Right cardiac atrium (tissue), 5 donors: ENCODE measurements at regions not wholly inside any gene's neighbourhood (a gene's known extent, or its start where the extent isn't known, plus 50 kb on each side); places are given as distances from the start of the nearest gene placed in this dataset.

Experiments used
- ATAC-seq, 2 donors: fragments of 200-7000 bp; cut with Tn5 transposase; one replicate each; pipeline versions ENCODE4 v1.8.0 to v1.9.1; 2020; ENCODE audit warnings: moderate library complexity in 2 of 2, mild to moderate bottlenecking in 1 of 2
- DNase-seq, 3 donors: peaks; one replicate each; pipeline ENCODE4 v3.0.0-alpha.2; 2020
- H3K27ac ChIP-seq: one replicate; pipeline ENCODE4 v1.5.1; 2013; ENCODE audit warnings: mild to moderate bottlenecking, low read length, control low read depth, moderate library complexity
- H3K27me3 ChIP-seq: one replicate; pipeline ENCODE4 v1.6.1; 2013; ENCODE audit not compliant: control insufficient read depth, insufficient read depth
- H3K4me1 ChIP-seq: one replicate; pipeline ENCODE4 v1.6.1; 2013; ENCODE audit warnings: low read length; ENCODE audit not compliant: control insufficient read depth, insufficient read depth
- H3K4me3 ChIP-seq: one replicate; pipeline ENCODE4 v1.5.1; 2013; ENCODE audit warnings: low read length, control low read depth
- H3K9me3 ChIP-seq: one replicate; pipeline ENCODE4 v1.6.1; 2013; ENCODE audit warnings: low read length; ENCODE audit not compliant: control insufficient read depth
- WGBS: extraction: QIAGEN DNeasy Blood & Tissue Kit; methylation state at CpG from one replicate; pipeline ENCODE4 v1.1.7; 2013; 5-methylcytosine and 5-hydroxymethylcytosine counted together
- intact Hi-C, 4 donors: fragments of 100-400 bp; cut with DNase I; formaldehyde crosslinking; loops; one replicate each; pipeline versions ENCODE4 v1.11.0 to v1.14.0; 2022 to 2023
- donor health status: healthy with polysubstance abuse.
- donor health status: DM: no; HTN: yes; CAD: no.
- donor health status: DM: no; HTN: no; CAD: no.
- donor health status: DM: no; HTN: yes; CAD: no; lungs with severe emphysema.
- donor health status: DM: yes; HTN: yes; CAD: no.

DNA sequence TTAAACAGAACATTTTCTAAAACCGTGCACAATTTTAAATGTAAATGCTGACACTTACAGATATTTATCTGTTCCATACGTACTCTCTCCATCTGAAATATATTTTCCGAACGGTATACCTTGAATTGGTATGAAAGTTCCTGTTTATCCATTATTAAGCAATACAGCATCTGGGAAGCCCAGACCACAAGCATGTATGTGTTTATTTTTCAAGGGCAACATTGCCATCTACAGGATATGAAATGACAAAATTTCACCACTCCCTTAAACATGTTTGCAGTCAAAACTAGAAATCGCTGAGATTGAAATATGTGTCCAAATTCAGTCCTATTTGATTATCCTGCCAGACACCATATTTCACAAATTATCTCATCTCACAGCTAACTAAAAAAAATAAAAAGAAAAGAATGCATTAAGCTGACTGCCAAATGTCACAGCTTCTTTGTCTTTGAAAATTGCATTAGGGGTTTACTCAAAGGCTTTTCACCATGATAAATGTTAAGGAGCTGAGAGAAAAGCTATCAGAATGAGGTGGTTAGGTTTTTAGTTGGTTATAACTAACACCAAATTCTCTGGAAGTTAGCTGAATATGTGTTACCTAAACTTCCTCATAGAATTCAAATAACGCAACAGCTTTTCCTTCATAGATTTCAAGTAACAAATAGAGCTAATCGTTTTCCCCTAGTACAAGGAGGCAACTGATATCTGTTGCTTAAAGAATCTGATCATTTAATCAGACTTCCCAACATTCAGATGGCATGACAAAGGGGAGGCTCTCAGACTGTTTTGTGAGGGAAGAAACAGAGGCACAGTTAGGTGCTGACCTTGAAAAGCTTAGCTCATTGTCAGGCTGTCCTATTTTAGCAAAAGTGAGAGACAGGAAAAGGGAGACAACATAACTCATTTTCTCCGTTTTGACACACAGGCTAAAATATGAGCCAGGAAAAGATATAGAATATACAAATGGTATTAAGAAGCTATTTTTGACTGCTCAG, 533.1 kb downstream of the TBL1XR1 start:
- H3K27ac ChIP-seq: no peak overlapping the region
- intact Hi-C loops: no loop called here
- WGBS: 16% methylated on average over 8 of the region's 8 CpGs
- H3K4me3 ChIP-seq: no peak overlapping the region
- no peaks in the 10 kb centered on the region for H3K27me3 ChIP-seq
- ATAC-seq (peak; percentile 39 to 74), DNase-seq (no peak)
- H3K4me1 ChIP-seq: no peaks in the 10 kb centered on the region
- no peaks in the 10 kb centered on the region for H3K9me3 ChIP-seq

DNA sequence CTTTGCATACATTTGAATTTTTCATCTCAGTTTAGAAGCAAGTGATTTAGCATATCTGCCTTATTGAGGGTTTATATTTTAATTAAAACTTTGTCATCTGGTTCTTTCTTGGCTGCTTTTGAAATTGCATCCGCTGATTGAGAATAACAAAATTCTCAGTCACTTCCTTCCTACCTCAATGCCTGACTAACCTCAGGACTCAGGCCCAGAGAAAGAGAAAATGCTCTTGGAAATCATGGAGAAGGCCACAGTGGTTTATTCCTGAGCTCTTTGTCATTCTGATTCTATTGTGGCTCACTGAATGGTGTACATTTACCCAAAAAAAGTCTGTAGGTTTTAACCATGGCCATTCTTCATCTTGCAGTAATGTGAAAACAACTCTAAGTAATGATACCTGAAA, 533.9 kb downstream of the TBL1XR1 start:
- intact Hi-C loops: no loop called here
- Histone ChIP-seq H3K4me3 (no peak overlapping the region), H3K27me3 (no peaks in the 10 kb centered on the region), H3K9me3 (no peaks in the 10 kb centered on the region), H3K27ac (no peak overlapping the region), H3K4me1 (no peaks in the 10 kb centered on the region)
- ATAC-seq (no peak), DNase-seq (no peak)
- 58% methylated on average over 1 of the region's 1 CpG for WGBS

DNA sequence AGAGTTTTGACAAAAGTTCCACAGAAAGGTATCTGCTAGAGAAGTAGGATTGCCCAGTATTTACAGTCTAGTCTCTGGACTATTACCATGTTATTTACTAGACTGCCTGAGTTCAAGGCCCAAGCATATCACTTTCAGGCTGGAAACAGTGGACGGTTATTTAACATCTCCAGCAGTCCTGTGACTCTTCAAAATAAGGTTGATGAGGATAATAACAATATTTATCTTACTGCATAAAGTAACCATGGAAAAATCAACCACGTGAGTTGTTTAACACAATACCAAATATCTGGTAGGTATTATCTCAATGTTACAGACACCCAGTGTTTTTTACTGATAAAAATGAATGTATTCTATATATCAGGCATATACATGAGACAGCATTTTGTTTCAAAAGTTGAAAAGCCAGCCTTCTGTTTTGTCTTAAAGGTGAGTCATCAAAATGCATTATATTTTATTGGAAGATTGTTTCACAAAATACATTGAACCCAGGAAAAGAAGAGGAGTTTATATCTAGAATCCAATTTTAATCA, 535.8 kb downstream of the TBL1XR1 start:
- H3K27me3 ChIP-seq: no peaks in the 10 kb centered on the region
- H3K4me3 ChIP-seq: no peak overlapping the region
- no peaks in the 10 kb centered on the region for H3K9me3 ChIP-seq
- intact Hi-C loops: no loop called here
- no peak overlapping the region for H3K27ac ChIP-seq
- 91% methylated on average over 2 of the region's 2 CpGs for WGBS
- DNase-seq: no peak
- no peaks in the 10 kb centered on the region for H3K4me1 ChIP-seq
- ATAC-seq: no peak

DNA sequence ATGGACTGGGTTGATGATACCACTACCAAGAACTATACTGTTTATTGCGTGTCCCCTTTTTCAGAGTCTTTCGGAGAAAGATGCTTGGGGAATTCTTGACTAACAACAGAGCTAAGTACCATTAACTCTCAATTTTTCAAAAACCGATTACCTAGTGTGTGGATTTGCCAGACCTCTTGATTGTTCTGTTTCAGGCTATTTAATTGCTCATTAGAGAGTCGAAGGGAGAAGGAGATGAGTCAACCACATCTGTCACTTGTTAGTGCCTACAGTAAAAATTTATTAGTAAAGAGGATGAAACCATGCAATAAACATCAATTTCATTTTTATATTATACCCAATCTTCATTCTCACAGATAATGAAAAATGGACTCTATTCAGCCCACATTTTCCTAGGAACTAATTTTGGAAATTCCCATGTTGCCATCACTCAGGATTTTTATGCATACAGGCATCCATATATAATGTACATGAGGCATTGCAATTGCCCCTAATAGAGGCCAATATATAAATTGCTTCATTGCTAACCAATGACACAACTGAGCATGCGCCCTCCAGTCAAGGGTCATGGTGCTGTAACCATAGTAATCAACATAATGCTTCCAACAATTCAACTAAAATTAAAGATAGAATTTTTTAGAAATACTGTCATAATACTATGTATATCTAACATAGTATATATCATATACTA, 541.7 kb downstream of the TBL1XR1 start:
- no peaks in the 10 kb centered on the region for H3K4me1 ChIP-seq
- 73% methylated on average over 5 of the region's 5 CpGs for WGBS
- H3K9me3 ChIP-seq: no peaks in the 10 kb centered on the region
- no peaks in the 10 kb centered on the region for H3K27me3 ChIP-seq
- DNase-seq (no peak), ATAC-seq (no peak)
- H3K27ac ChIP-seq: no peak overlapping the region
- no peak overlapping the region for H3K4me3 ChIP-seq
- intact Hi-C loops: no loop called here

DNA sequence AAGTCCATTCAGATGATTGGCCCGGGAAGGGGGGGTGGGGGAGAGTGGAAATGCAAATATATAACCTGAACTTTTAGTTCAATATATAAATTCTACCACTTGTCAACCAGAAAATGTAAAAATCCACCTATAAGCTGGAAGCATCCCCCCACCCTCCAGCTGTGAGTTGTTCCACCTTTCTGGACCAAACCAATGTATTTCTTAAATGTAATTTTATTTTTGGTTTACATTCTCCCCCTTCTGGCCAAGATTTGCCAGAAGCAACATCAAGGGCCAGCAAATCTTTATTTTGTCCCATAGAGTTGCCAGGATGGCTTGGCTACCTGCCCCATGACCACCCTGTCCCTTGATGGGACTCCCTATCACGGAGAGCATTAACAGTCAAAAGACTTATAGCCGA, 545.7 kb downstream of the TBL1XR1 start:
- intact Hi-C loops: no loop called here

DNA sequence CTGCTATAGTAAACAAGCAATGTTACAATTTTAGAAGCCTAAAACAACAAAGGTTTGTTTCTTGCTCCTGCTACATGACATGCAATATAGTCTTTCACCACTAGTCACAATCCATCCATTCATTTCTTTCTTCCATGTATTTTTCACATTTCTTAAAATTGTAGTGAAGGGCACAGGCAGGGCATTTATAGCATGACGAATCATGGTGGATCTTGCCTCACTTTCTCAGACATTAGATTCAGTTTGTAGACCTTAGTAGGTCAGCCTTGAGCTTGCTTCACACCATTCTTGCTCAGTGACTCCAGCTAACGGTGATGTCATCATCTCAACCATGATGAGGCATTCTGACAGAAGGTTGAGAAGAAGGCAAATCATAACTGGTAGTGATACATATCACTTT, 546.8 kb downstream of the TBL1XR1 start:
- no peak overlapping the region for H3K4me3 ChIP-seq
- no peak overlapping the region for H3K27ac ChIP-seq
- intact Hi-C loops: no loop called here
- DNase-seq (no peak), ATAC-seq (no peak)
- H3K4me1 ChIP-seq: no peaks in the 10 kb centered on the region
- 49% methylated on average over 2 of the region's 2 CpGs for WGBS
- H3K9me3 ChIP-seq: no peaks in the 10 kb centered on the region
- H3K27me3 ChIP-seq: no peaks in the 10 kb centered on the region

More for the DNA sequence above, 545.7 kb downstream of the TBL1XR1 start:
- H3K4me3 ChIP-seq: no peak overlapping the region
- H3K4me1 ChIP-seq: no peaks in the 10 kb centered on the region
- WGBS: 88% methylated on average over 3 of the region's 3 CpGs
- no peaks in the 10 kb centered on the region for H3K27me3 ChIP-seq
- H3K27ac ChIP-seq: no peak overlapping the region
- ATAC-seq (no peak), DNase-seq (no peak)
- no peaks in the 10 kb centered on the region for H3K9me3 ChIP-seq

DNA sequence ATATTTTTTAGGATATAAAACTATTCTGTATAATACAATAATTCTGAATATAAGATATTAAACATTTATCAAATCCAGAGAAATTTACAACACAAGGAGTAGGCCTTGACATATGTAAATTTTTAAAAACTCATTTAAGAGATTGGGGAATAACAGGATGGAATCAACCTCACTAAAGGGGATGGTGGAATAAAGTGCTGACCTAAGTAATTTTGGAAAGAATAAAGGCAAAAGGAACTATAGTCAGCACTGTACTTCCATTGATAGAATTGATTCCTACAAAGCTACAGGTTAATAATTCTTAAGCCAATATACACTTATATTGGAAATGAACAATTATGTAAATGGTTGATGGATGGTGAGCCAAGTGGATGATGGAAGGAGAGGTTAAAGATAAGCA, 549.3 kb downstream of the TBL1XR1 start:
- no peak for ATAC-seq

DNA sequence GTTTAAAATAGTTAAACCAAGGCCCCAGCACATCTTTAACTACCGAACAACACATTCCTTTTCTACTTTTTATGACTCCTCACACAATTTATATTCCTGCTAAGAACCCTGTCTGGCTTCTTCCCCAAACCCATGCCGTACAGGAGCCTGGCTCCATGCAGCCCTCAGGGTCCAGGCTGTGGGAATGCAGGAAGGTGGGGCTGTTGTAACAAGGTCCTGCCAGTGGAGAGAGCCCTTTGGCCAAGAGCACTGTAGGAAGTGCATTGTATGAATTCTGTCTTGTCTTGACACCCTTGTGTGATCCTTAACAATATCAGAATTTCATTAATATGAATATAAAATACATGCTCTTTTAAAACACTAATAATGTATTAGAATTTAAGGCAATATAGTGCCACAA, 563.8 kb downstream of the TBL1XR1 start:
- intact Hi-C loops: no loop called here
- WGBS: 44% methylated on average over 2 of the region's 2 CpGs
- H3K4me3 ChIP-seq: no peak overlapping the region
- H3K9me3 ChIP-seq: no peaks in the 10 kb centered on the region
- no peaks in the 10 kb centered on the region for H3K27me3 ChIP-seq
- ATAC-seq (no peak), DNase-seq (no peak)
- H3K4me1 ChIP-seq: no peaks in the 10 kb centered on the region
- H3K27ac ChIP-seq: no peak overlapping the region

More for the DNA sequence above, 549.3 kb downstream of the TBL1XR1 start:
- H3K4me3 ChIP-seq: no peak overlapping the region
- no peak overlapping the region for H3K27ac ChIP-seq
- H3K4me1 ChIP-seq: no peaks in the 10 kb centered on the region
- intact Hi-C loops: no loop called here
- H3K9me3 ChIP-seq: no peaks in the 10 kb centered on the region
- H3K27me3 ChIP-seq: no peaks in the 10 kb centered on the region
- DNase-seq: no peak

DNA sequence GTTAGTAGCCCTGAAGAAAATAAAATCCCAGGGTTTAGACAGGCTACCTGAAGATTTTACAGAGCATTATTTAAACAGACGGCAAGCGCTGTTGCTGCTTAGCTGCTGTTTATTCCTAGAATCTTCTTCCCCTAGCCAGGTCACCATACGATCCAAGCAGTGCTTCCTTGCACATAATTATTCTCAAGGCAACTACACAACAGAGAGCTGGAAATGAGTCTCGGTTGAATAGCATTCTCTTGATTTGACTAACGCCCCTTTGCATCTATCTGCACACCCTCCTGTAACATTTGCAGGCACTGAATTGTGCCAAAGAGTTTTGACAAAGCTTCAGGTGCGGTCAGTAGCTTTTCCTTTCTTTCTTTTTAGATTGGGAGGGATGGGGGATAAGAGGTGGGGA, 564.4 kb downstream of the TBL1XR1 start:
- Histone ChIP-seq H3K9me3 (no peaks in the 10 kb centered on the region), H3K27ac (no peak overlapping the region), H3K27me3 (no peaks in the 10 kb centered on the region), H3K4me1 (no peaks in the 10 kb centered on the region), H3K4me3 (no peak overlapping the region)
- no peak for ATAC-seq
- intact Hi-C loops: no loop called here
- 80% methylated on average over 6 of the region's 6 CpGs for WGBS
- no peak for DNase-seq

DNA sequence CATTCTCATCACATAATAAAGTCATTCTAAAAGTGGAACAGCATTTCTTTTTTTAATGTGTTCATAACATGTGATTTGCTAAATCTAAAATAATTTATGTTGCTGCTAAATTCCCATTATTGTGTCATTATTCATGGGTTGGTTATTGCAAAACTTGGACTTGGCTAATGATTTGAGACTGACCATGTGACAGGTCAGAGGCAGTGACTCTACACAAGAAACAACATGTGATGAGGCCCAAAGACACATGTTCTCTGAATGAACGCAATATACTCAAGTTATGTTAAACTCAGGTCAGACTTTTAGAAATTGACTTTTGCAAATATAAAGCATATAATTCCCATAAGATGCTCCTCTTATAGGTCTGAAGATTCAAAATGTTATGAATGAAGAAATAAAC, 566.1 kb downstream of the TBL1XR1 start:
- no peak for ATAC-seq
- 96% methylated on average over 1 of the region's 1 CpG for WGBS
- H3K4me3 ChIP-seq: no peak overlapping the region
- H3K4me1 ChIP-seq: no peaks in the 10 kb centered on the region
- H3K27me3 ChIP-seq: no peaks in the 10 kb centered on the region
- no peak for DNase-seq
- no peak overlapping the region for H3K27ac ChIP-seq
- intact Hi-C loops: no loop called here
- no peaks in the 10 kb centered on the region for H3K9me3 ChIP-seq

DNA sequence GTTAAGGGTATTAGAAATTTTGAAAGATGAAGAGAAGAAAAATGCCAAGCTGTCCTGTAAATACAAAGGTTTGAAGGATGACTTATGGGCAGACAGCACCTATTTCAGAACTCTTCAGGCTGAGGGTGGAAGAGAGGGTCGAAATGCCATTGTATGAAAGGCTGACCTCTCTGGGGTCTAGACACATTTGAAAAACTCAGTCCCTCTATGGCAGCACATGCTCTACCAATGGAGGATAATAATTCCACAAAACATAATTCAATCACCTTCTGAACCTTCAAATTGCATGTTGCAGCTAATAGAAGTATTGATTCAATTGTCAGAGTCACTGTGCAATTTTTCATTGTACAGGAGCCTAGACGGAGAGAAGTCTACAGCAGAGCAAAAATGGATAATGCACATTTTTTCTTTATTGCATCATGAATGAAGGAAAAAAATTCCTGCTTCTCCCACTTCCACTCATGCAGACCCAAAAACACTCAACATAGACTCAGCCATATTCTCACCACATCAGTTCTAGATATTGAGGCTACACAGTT, 569.1 kb downstream of the TBL1XR1 start:
- no peak for ATAC-seq
- intact Hi-C loops: no loop called here
- no peak overlapping the region for H3K4me3 ChIP-seq
- no peak for DNase-seq
- H3K9me3 ChIP-seq: no peaks in the 10 kb centered on the region
- 86% methylated on average over 2 of the region's 2 CpGs for whole genome bisulfite sequencing
- no peaks in the 10 kb centered on the region for H3K4me1 ChIP-seq
- H3K27ac ChIP-seq: no peak overlapping the region
- H3K27me3 ChIP-seq: no peaks in the 10 kb centered on the region
